ENCODE measurements at regions not wholly inside any gene's neighbourhood (a gene's known extent, or its start where the extent isn't known, plus 50 kb on each side); places are given as distances from the start of the nearest gene placed in this dataset.

DNA sequence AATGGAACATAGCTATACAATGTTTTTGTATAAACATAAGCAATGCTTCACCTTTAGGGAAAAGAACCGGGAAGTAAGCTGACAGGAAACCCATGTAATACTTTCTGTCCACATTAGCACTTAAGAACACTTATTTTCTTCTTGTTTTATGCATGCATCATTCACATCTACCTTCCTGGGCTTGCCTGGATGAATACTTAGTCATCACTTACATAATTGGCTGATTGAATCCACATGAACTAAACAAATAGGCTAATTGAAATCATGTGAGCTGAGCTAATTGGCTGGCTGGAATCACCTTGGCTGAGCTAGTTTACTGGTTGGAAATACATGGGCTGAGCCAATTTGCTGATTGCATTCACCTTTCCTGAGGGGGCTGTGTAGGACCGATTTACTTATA, 78.8 kb downstream of the ZNF726 start:
- WGBS, result 70% methylated on average over 1 of the region's 2 CpGs
- Histone ChIP-seq H3K14ac (ENCODE audit: low read length in 2 of 2) (no peak overlapping the region), H4K8ac (ENCODE audit: low read length) (no peak overlapping the region), H3K27me3 (ENCODE audit: control insufficient read depth in 1 of 2, insufficient read depth in 1 of 2, low read length in 2 of 2) (no peaks in the 10 kb centered on the region), H2BK5ac (ENCODE audit: low read depth, low read length, poor library complexity, severe bottlenecking) (no peak overlapping the region), H2BK12ac (ENCODE audit: low read length in 2 of 2) (no peak overlapping the region), H3K4me2 (ENCODE audit: low read length, poor library complexity, severe bottlenecking) (no peak overlapping the region), H3K23ac (ENCODE audit: low read length in 2 of 2) (no peak overlapping the region), H3K9ac (ENCODE audit: low read length) (no peak overlapping the region), H2AFZ (ENCODE audit: low read depth, low read length) (no peak overlapping the region), H2BK15ac (ENCODE audit: low read depth, poor library complexity, severe bottlenecking) (no peak overlapping the region), H4K91ac (ENCODE audit: low read length) (no peak overlapping the region), H3K36me3 (ENCODE audit: control insufficient read depth in 1 of 2, insufficient read depth in 2 of 2, low read depth in 1 of 2, low read length in 2 of 2) (no peaks in the 10 kb centered on the region), H3K4me3 (ENCODE audit: insufficient read depth in 1 of 2, low read depth in 1 of 2, low read length in 2 of 2) (no peak overlapping the region), H2AK5ac (ENCODE audit: low read length, severe bottlenecking) (no peak overlapping the region), H3K18ac (ENCODE audit: low read depth in 1 of 2, low read length in 2 of 2) (no peak overlapping the region), H2BK120ac (ENCODE audit: low read depth, low read length) (no peak overlapping the region), H3K4me1 (ENCODE audit: control insufficient read depth, insufficient read depth, low read depth, low read length) (no peaks in the 10 kb centered on the region), H3K9me3 (ENCODE audit: control insufficient read depth, low read length) (peaks cover 54% of the 10 kb centered on the region), H3K4ac (ENCODE audit: low read depth in 1 of 2, low read length in 2 of 2) (no peak overlapping the region), H3K27ac (ENCODE audit: low read length, poor library complexity, severe bottlenecking) (no peak overlapping the region), H3K79me1 (replicated peaks; ENCODE audit: low read length, poor library complexity, severe bottlenecking) (no peaks in the 10 kb centered on the region)
- DNase-seq, result no peak

- Histone ChIP-seq H2BK15ac (ENCODE audit: low read depth, poor library complexity, severe bottlenecking) (no peak overlapping the region), H3K27ac (ENCODE audit: low read length, poor library complexity, severe bottlenecking) (no peak overlapping the region), H3K36me3 (ENCODE audit: control insufficient read depth in 1 of 2, insufficient read depth in 2 of 2, low read depth in 1 of 2, low read length in 2 of 2) (no peaks in the 10 kb centered on the region), H3K14ac (ENCODE audit: low read length in 2 of 2) (no peak overlapping the region), H3K27me3 (ENCODE audit: control insufficient read depth in 1 of 2, insufficient read depth in 1 of 2, low read length in 2 of 2) (no peaks in the 10 kb centered on the region), H3K4me1 (ENCODE audit: control insufficient read depth, insufficient read depth, low read depth, low read length) (no peaks in the 10 kb centered on the region), H3K18ac (ENCODE audit: low read depth in 1 of 2, low read length in 2 of 2) (no peak overlapping the region), H3K4me2 (ENCODE audit: low read length, poor library complexity, severe bottlenecking) (no peak overlapping the region), H3K23ac (ENCODE audit: low read length in 2 of 2) (no peak overlapping the region), H2BK5ac (ENCODE audit: low read depth, low read length, poor library complexity, severe bottlenecking) (no peak overlapping the region), H2AFZ (ENCODE audit: low read depth, low read length) (no peak overlapping the region), H3K4ac (ENCODE audit: low read depth in 1 of 2, low read length in 2 of 2) (no peak overlapping the region), H3K79me1 (replicated peaks; ENCODE audit: low read length, poor library complexity, severe bottlenecking) (no peaks in the 10 kb centered on the region), H3K9ac (ENCODE audit: low read length) (no peak overlapping the region), H3K4me3 (ENCODE audit: insufficient read depth in 1 of 2, low read depth in 1 of 2, low read length in 2 of 2) (peak overlapping the region in 1 of 2 experiments; percentile 42), H4K8ac (ENCODE audit: low read length) (no peak overlapping the region), H3K9me3 (ENCODE audit: control insufficient read depth, low read length) (peaks cover 63% of the 10 kb centered on the region), H2BK12ac (ENCODE audit: low read length in 2 of 2) (no peak overlapping the region), H2BK120ac (ENCODE audit: low read depth, low read length) (no peak overlapping the region), H4K91ac (ENCODE audit: low read length) (no peak overlapping the region), H2AK5ac (ENCODE audit: low read length, severe bottlenecking) (no peak overlapping the region)
- no peak for DNase-seq
- WGBS, result 67% methylated on average over 7 of the region's 7 CpGs
Measured at GRCh38 chr19:23996549-23996948, 81.9 kb downstream of the ZNF726 start.

- Histone ChIP-seq H2BK120ac (ENCODE audit: low read depth, low read length) (no peak overlapping the region), H3K27ac (ENCODE audit: low read length, poor library complexity, severe bottlenecking) (no peak overlapping the region), H3K4me2 (ENCODE audit: low read length, poor library complexity, severe bottlenecking) (no peak overlapping the region), H3K4ac (ENCODE audit: low read depth in 1 of 2, low read length in 2 of 2) (no peak overlapping the region), H3K79me1 (replicated peaks; ENCODE audit: low read length, poor library complexity, severe bottlenecking) (no peaks in the 10 kb centered on the region), H3K9ac (ENCODE audit: low read length) (no peak overlapping the region), H3K4me1 (ENCODE audit: control insufficient read depth, insufficient read depth, low read depth, low read length) (no peaks in the 10 kb centered on the region), H3K18ac (ENCODE audit: low read depth in 1 of 2, low read length in 2 of 2) (no peak overlapping the region), H2BK15ac (ENCODE audit: low read depth, poor library complexity, severe bottlenecking) (no peak overlapping the region), H3K36me3 (ENCODE audit: control insufficient read depth in 1 of 2, insufficient read depth in 2 of 2, low read depth in 1 of 2, low read length in 2 of 2) (no peaks in the 10 kb centered on the region), H2BK5ac (ENCODE audit: low read depth, low read length, poor library complexity, severe bottlenecking) (no peak overlapping the region), H3K14ac (ENCODE audit: low read length in 2 of 2) (no peak overlapping the region), H4K8ac (ENCODE audit: low read length) (no peak overlapping the region), H2AFZ (ENCODE audit: low read depth, low read length) (no peak overlapping the region), H4K91ac (ENCODE audit: low read length) (no peak overlapping the region), H3K4me3 (ENCODE audit: insufficient read depth in 1 of 2, low read depth in 1 of 2, low read length in 2 of 2) (no peak overlapping the region), H3K9me3 (ENCODE audit: control insufficient read depth, low read length) (peaks cover 53% of the 10 kb centered on the region), H3K23ac (ENCODE audit: low read length in 2 of 2) (no peak overlapping the region), H3K27me3 (ENCODE audit: control insufficient read depth in 1 of 2, insufficient read depth in 1 of 2, low read length in 2 of 2) (no peaks in the 10 kb centered on the region), H2BK12ac (ENCODE audit: low read length in 2 of 2) (no peak overlapping the region), H2AK5ac (ENCODE audit: low read length, severe bottlenecking) (no peak overlapping the region)
- WGBS, result 41% methylated on average over 2 of the region's 2 CpGs
- DNase-seq, result no peak
Measured at GRCh38 chr19:23998568-23998967, 83.9 kb downstream of the ZNF726 start.

DNA sequence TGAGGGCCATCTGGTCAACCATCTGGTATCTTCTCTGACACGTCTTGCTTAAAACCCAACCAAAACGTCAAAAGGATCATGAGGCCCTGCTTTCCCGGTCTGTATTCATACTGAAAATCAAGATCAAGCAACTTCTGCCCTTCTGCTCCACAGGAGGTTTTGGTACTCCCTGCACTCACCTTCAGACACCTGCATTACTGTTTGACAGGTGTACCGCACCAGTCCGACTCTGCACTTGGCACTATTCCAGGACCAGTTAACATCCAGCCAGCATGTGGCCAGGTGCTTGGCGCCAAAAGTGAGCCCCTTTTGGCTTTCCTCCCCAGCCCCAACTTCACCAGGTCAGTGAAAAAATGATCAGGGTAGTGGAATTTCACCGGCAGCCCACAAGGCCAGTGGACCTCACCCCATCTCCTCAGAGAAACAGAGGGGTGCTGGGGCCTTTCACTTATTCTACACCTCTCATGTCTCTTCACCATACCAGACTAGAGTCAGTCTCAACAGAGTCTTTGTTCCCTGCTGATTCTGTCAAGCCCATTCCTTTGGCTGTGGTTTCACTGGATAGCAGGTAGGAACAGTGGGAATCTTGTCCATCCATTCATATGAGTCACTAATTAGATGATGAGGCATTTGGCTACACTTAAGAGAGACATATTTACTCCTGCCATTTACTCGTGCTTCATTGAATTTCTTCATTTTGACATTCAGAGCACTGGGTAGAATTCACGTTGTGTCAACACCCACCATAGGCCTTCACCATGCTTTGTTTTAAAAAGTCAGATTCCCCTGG, 85.3 kb downstream of the ZNF726 start:
- H2AFZ ChIP-seq (ENCODE audit: low read depth, low read length), result no peak overlapping the region
- H3K14ac ChIP-seq (ENCODE audit: low read length in 2 of 2), result no peak overlapping the region
- WGBS, result 65% methylated on average over 9 of the region's 9 CpGs
- no peak overlapping the region for H3K4me3 ChIP-seq (ENCODE audit: insufficient read depth in 1 of 2, low read depth in 1 of 2, low read length in 2 of 2)
- DNase-seq, result no peak
- no peaks in the 10 kb centered on the region for H3K27me3 ChIP-seq (ENCODE audit: control insufficient read depth in 1 of 2, insufficient read depth in 1 of 2, low read length in 2 of 2)
- H2BK5ac ChIP-seq (ENCODE audit: low read depth, low read length, poor library complexity, severe bottlenecking), result no peak overlapping the region
- no peak overlapping the region for H4K8ac ChIP-seq (ENCODE audit: low read length)
- no peak overlapping the region for H3K18ac ChIP-seq (ENCODE audit: low read depth in 1 of 2, low read length in 2 of 2)
- H3K27ac ChIP-seq (ENCODE audit: low read length, poor library complexity, severe bottlenecking), result no peak overlapping the region
- H3K36me3 ChIP-seq (ENCODE audit: control insufficient read depth in 1 of 2, insufficient read depth in 2 of 2, low read depth in 1 of 2, low read length in 2 of 2), result no peaks in the 10 kb centered on the region
- no peaks in the 10 kb centered on the region for H3K79me1 ChIP-seq (replicated peaks; ENCODE audit: low read length, poor library complexity, severe bottlenecking)
- no peak overlapping the region for H3K4me2 ChIP-seq (ENCODE audit: low read length, poor library complexity, severe bottlenecking)
- peaks cover 47% of the 10 kb centered on the region for H3K9me3 ChIP-seq (ENCODE audit: control insufficient read depth, low read length)
- H2AK5ac ChIP-seq (ENCODE audit: low read length, severe bottlenecking), result no peak overlapping the region
- no peak overlapping the region for H3K23ac ChIP-seq (ENCODE audit: low read length in 2 of 2)
- no peaks in the 10 kb centered on the region for H3K4me1 ChIP-seq (ENCODE audit: control insufficient read depth, insufficient read depth, low read depth, low read length)
- H3K9ac ChIP-seq (ENCODE audit: low read length), result no peak overlapping the region
- no peak overlapping the region for H2BK15ac ChIP-seq (ENCODE audit: low read depth, poor library complexity, severe bottlenecking)
- no peak overlapping the region for H2BK120ac ChIP-seq (ENCODE audit: low read depth, low read length)
- H2BK12ac ChIP-seq (ENCODE audit: low read length in 2 of 2), result no peak overlapping the region
- H4K91ac ChIP-seq (ENCODE audit: low read length), result no peak overlapping the region
- H3K4ac ChIP-seq (ENCODE audit: low read depth in 1 of 2, low read length in 2 of 2), result no peak overlapping the region

Measured in mesenchymal stem cell (in vitro differentiated cells and primary cell).